ENCODE measurements at regions not wholly inside any gene's neighbourhood (a gene's known extent, or its start where the extent isn't known, plus 50 kb on each side); places are given as distances from the start of the nearest gene placed in this dataset.

GRCh38 chr1:228546541-228547463 lies 59.6 kb downstream of the RNF187 start:
- no peak for TF ChIP-seq CTCF (conservative IDR thresholded peaks at IDR 0.05; ENCODE audit: low read depth, low read length)
- no peak for DNase-seq (ENCODE audit: low read depth)
- no peak overlapping the region for H3K4me3 ChIP-seq (ENCODE audit: low read depth, low read length)

- H3K4me3 ChIP-seq (ENCODE audit: low read depth, low read length) = no peak overlapping the region
- TF ChIP-seq CTCF (conservative IDR thresholded peaks at IDR 0.05; ENCODE audit: low read depth, low read length) = no peak
- no peak for DNase-seq (ENCODE audit: low read depth)
These were observed 60.2 kb downstream of the RNF187 start for GRCh38 chr1:228547464-228547792.

GRCh38 chr1:228548788-228549187 lies 61.6 kb downstream of the RNF187 start:
- DNase-seq (ENCODE audit: low read depth) = no peak
- no peak for TF ChIP-seq CTCF (conservative IDR thresholded peaks at IDR 0.05; ENCODE audit: low read depth, low read length)
- H3K4me3 ChIP-seq (ENCODE audit: low read depth, low read length) = no peak overlapping the region

- no peak for TF ChIP-seq CTCF (conservative IDR thresholded peaks at IDR 0.05; ENCODE audit: low read depth, low read length)
- DNase-seq (ENCODE audit: low read depth) = no peak
- no peak overlapping the region for H3K4me3 ChIP-seq (ENCODE audit: low read depth, low read length)
These were observed 65.5 kb downstream of the RNF187 start for GRCh38 chr1:228552596-228553176.

GRCh38 chr1:228554107-228554506 lies 66.9 kb downstream of the RNF187 start:
- H3K4me3 ChIP-seq (ENCODE audit: low read depth, low read length) = no peak overlapping the region
- no peak for DNase-seq (ENCODE audit: low read depth)
- TF ChIP-seq CTCF (conservative IDR thresholded peaks at IDR 0.05; ENCODE audit: low read depth, low read length) = no peak

GRCh38 chr1:228555074-228555994 lies 68.2 kb downstream of the RNF187 start:
- no peak for TF ChIP-seq CTCF (conservative IDR thresholded peaks at IDR 0.05; ENCODE audit: low read depth, low read length)
- no peak for DNase-seq (ENCODE audit: low read depth)
- no peak overlapping the region for H3K4me3 ChIP-seq (ENCODE audit: low read depth, low read length)

All from epithelial cell of proximal tubule (primary cell).